PC-3 (cell line): ENCODE measurements at regions not wholly inside any gene's neighbourhood (a gene's known extent, or its start where the extent isn't known, plus 50 kb on each side); places are given as distances from the start of the nearest gene placed in this dataset.

Experiments used
- ATAC-seq: fragments of 200-7000 bp; cut with Tn5 transposase; 2 replicates; pipeline ENCODE4 v1.9.1; 2020; ENCODE audit warnings: mild to moderate bottlenecking, moderate library complexity
- BruUV-seq: library from RNA; stranded (reverse); fragments of 400-500 nt; replicated peaks from 2 replicates; lab custom pipeline; 2021; lab: Mats Ljungman, UMichigan
- CTCF ChIA-PET: fragments of 300-600 bp; sonication (Branson Sonifier 250); formaldehyde crosslinking; loops from one replicate; lab custom pipeline; 2022; ENCODE audit warnings: antibody characterized with exemption; lab: Charles Lee
- POLR2A ChIA-PET: fragments of 300-600 bp; sonication (Branson Sonifier 250); formaldehyde crosslinking; loops from one replicate; lab custom pipeline; 2022; ENCODE audit warnings: antibody characterized with exemption; ENCODE audit not compliant: unreplicated experiment; lab: Charles Lee
- DNase-seq: peaks from one replicate; pipeline ENCODE4 v3.0.0-alpha.2; 2015
- H2AFZ ChIP-seq: fragments of 300-600 bp; sonication (generic); 2 replicates; pipeline ENCODE4 v1.6.0; 2016; ENCODE audit warnings: antibody characterized with exemption, low read length
- H3F3A ChIP-seq: fragments of 300-600 bp; sonication (generic); one replicate; pipeline ENCODE4 v1.6.0; 2017; ENCODE audit warnings: antibody characterized with exemption, low read length, control low read depth, mild to moderate bottlenecking; ENCODE audit not compliant: unreplicated experiment
- H3K27ac ChIP-seq: fragments of 300-600 bp; sonication (generic); 2 replicates; pipeline ENCODE4 v1.5.1; 2016; ENCODE audit warnings: mild to moderate bottlenecking, low read length
- H3K27me3 ChIP-seq: fragments of 300-600 bp; sonication (generic); 2 replicates; pipeline ENCODE4 v1.6.1; 2016; ENCODE audit warnings: low read length, mixed read lengths
- H3K36me3 ChIP-seq: fragments of 300-600 bp; sonication (generic); 2 replicates; pipeline ENCODE4 v1.6.1; 2016; ENCODE audit warnings: low read depth, mixed run types, low read length, mixed read lengths
- H3K4me1 ChIP-seq: fragments of 300-600 bp; sonication (generic); 2 replicates; pipeline ENCODE4 v1.5.1; 2016; ENCODE audit warnings: low read length; ENCODE audit not compliant: insufficient read depth
- H3K4me2 ChIP-seq: fragments of 300-600 bp; sonication (generic); 2 replicates; pipeline ENCODE4 v1.6.0; 2016; ENCODE audit warnings: low read length
- H3K4me3 ChIP-seq: fragments of 300-600 bp; sonication (generic); 2 replicates; pipeline ENCODE4 v1.5.1; 2016; ENCODE audit warnings: mild to moderate bottlenecking, low read length, mixed read lengths
- H3K79me2 ChIP-seq: fragments of 300-600 bp; sonication (generic); 2 replicates; pipeline ENCODE4 v1.6.1; 2017; ENCODE audit warnings: low read length, mixed read lengths
- H3K9ac ChIP-seq: fragments of 300-600 bp; sonication (generic); 2 replicates; pipeline ENCODE4 v1.6.0; 2016; ENCODE audit warnings: mild to moderate bottlenecking, low read length
- H3K9me2 ChIP-seq: fragments of 300-600 bp; sonication (generic); replicated peaks from 2 replicates; pipeline ENCODE4 v1.6.1; 2016; ENCODE audit warnings: mixed run types, low read length, mixed read lengths
- H3K9me3 ChIP-seq: fragments of 300-600 bp; sonication (generic); 2 replicates; pipeline ENCODE4 v1.6.1; 2016; ENCODE audit warnings: low read length, mixed read lengths
- H4K20me1 ChIP-seq: fragments of 300-600 bp; sonication (generic); 2 replicates; pipeline ENCODE4 v1.6.1; 2016; ENCODE audit warnings: low read length, mixed read lengths
- CTCF ChIP-seq: fragments of 300-600 bp; sonication (generic); conservative IDR thresholded peaks from 2 replicates; pipeline ENCODE4 v1.5.1; 2017; ENCODE audit warnings: antibody characterized with exemption, low read depth, mild to moderate bottlenecking, low read length
- EZH2 ChIP-seq: fragments of 300-600 bp; sonication (generic); IDR thresholded peaks from one replicate; pipeline ENCODE4 v1.6.1; 2017; ENCODE audit warnings: antibody characterized with exemption, mild to moderate bottlenecking, low read length; ENCODE audit not compliant: unreplicated experiment
- EZH2phosphoT487 ChIP-seq: fragments of 300-600 bp; sonication (generic); IDR thresholded peaks from 2 replicates; pipeline ENCODE4 v1.6.1; 2018; ENCODE audit warnings: mild to moderate bottlenecking, antibody characterized with exemption, low read length, borderline replicate concordance
- intact Hi-C: fragments of 100-400 bp; cut with micrococcal nuclease; formaldehyde crosslinking; loops from 2 replicates; pipeline ENCODE4 v1.9.0; 2023

GRCh38 chr7:42792841-42793240, 119.0 kb downstream of the C7orf25 start:
- DNase-seq (no peak), ATAC-seq (no peak)
- Histone ChIP-seq H4K20me1 (no peaks in the 10 kb centered on the region), H3K9me2 (no peaks in the 10 kb centered on the region), H3K4me2 (no peak overlapping the region), H2AFZ (no peak overlapping the region), H3K9me3 (no peaks in the 10 kb centered on the region), H3K27me3 (no peaks in the 10 kb centered on the region), H3K36me3 (no peaks in the 10 kb centered on the region), H3K27ac (no peak overlapping the region), H3K4me1 (no peaks in the 10 kb centered on the region), H3F3A (no peaks in the 10 kb centered on the region), H3K79me2 (no peaks in the 10 kb centered on the region), H3K4me3 (no peak overlapping the region), H3K9ac (no peak overlapping the region)
- BruUV-seq = no TSS peak
- intact Hi-C loops = no loop called here
- ChIA-PET POLR2A (no interaction called here), CTCF (no interaction called here)
- TF ChIP-seq EZH2 (no peak), CTCF (no peak), EZH2phosphoT487 (no peak)

GRCh38 chr7:42790196-42790595, 121.7 kb downstream of the C7orf25 start:
- Histone ChIP-seq H3K9ac (no peak overlapping the region), H2AFZ (no peak overlapping the region), H3K36me3 (no peaks in the 10 kb centered on the region), H3K4me1 (no peaks in the 10 kb centered on the region), H3K9me3 (no peaks in the 10 kb centered on the region), H3K27ac (no peak overlapping the region), H3K4me3 (no peak overlapping the region), H4K20me1 (no peaks in the 10 kb centered on the region), H3K9me2 (no peaks in the 10 kb centered on the region), H3F3A (no peaks in the 10 kb centered on the region), H3K27me3 (no peaks in the 10 kb centered on the region), H3K79me2 (no peaks in the 10 kb centered on the region), H3K4me2 (no peak overlapping the region)
- TF ChIP-seq EZH2phosphoT487 (no peak), EZH2 (no peak), CTCF (no peak)
- CTCF ChIA-PET = no interaction called here
- POLR2A ChIA-PET = no interaction called here
- peak; percentile 22; the same call in 1 of the 2 replicates for ATAC-seq
- intact Hi-C loops = no loop called here
- DNase-seq = peak; percentile 72
- BruUV-seq = no TSS peak

- Histone ChIP-seq H3K36me3 (no peaks in the 10 kb centered on the region), H3F3A (no peaks in the 10 kb centered on the region), H3K27ac (no peak overlapping the region), H3K4me3 (no peak overlapping the region), H3K9me2 (no peaks in the 10 kb centered on the region), H3K9ac (no peak overlapping the region), H3K9me3 (peaks cover 6% of the 10 kb centered on the region; the same call in 1 of the 2 replicates), H3K27me3 (no peaks in the 10 kb centered on the region), H4K20me1 (no peaks in the 10 kb centered on the region), H3K4me1 (peaks cover 15% of the 10 kb centered on the region), H3K79me2 (no peaks in the 10 kb centered on the region), H2AFZ (no peak overlapping the region), H3K4me2 (no peak overlapping the region)
- no peak for DNase-seq
- CTCF ChIA-PET = no interaction called here
- POLR2A ChIA-PET = no interaction called here
- no peak for TF ChIP-seq EZH2phosphoT487
- no peak for TF ChIP-seq EZH2
- intact Hi-C loops = no loop called here
- BruUV-seq = no TSS peak
- ATAC-seq = peak; percentile 19; the same call in 1 of the 2 replicates
These were observed 137.4 kb downstream of the C7orf25 start for GRCh38 chr7:42774436-42774835.
